HG03439 (cell line): ENCODE measurements at regions not wholly inside any gene's neighbourhood (a gene's known extent, or its start where the extent isn't known, plus 50 kb on each side); places are given as distances from the start of the nearest gene placed in this dataset.

Source experiments
- ATAC-seq: cut with Tn5 transposase; IDR thresholded peaks from one replicate; pipeline ENCODE4 v1.9.1; 2021; ENCODE audit warnings: mild to moderate bottlenecking, moderate library complexity; ENCODE audit not compliant: unreplicated experiment

DNA sequence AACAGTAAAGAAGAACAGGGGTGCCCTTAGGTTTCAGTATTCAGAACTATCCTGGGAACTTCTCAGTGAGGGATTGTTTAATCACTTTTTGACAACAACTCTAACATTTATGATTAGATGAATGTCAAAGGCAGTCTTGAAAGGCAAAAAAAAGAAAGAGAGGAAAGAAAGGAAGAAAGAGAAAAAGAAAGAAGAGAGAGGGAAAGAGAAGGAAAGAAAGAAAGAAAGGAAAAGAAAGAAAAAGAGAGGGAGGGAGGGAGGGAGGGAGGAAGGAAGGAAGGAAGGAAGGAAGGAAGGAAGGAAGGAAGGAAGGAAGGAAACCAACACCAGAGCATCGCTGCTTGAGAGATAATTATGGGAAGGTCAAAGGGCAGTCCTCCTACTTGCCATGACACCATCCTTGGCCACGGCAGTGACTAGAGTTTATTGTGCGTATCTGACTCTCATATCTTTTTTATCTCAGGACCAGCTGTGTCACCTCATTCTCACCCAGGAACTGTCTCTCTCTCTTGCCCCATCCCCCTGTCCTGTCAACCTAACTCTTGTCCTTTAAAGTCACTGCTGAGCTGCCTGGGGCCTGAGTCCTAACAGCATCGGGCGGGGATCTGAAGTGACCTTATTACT, 96.8 kb upstream of the ATXN1 start:
- ATAC-seq, result no peak

DNA sequence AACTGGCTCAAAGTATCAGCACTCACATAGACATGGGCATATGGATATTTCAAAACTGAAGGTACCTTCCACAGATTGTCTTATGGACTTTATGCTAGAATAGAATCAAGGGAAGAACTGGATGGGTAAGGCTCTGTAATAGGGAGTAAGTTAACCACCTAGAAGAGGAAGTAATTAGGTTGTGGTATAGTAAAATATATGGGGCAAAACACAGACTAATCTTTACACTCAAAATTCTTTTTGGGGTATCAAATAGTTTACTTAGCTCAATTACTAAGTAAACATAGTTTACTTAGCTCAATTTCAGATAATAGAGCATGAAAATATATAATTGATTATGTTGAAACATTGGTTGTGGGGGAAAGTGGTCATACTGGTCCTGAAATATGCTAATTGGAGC, 94.2 kb upstream of the ATXN1 start:
- peak; percentile 37 for ATAC-seq

DNA sequence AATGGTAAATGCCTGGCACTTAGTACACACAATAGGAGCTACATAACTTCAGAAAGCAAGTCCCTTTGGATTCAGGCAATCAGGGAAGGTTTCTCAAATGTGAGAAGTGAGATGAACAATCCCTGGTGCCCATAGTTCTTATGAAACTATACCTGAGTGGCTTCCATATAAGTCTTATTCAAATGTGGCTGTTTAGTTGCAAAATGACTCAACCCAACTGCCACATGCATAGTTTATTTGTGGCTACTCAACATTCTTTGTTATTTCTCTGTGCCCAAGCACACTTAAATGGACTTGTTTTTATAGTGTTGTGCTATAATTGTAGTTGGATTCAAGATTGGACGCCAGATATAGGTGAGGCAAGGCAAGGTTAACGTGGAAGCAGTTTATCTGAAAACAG, 93.7 kb upstream of the ATXN1 start:
- peak; percentile 81 for ATAC-seq

DNA sequence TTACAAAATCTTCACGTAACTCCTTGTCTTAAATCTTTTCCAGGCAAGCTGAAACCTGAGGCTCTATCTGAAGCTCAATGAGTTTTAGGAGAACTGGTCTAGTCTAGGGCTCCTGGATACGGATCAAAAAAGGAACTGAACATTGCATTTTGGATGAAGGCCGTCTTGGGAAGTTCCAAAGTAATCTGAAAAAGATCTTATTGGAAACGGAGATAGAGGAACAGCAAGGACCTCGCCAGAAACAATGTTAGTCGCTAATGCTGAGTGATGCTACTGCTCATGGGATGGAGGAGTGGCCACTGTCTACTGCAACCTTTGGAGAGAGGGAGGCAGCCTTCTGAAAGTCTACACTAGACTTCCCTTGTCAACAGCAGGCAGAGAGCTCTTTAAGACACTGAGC, 91.4 kb upstream of the ATXN1 start:
- no peak for ATAC-seq

GRCh38 chr6:16851758-16852157, 90.5 kb upstream of the ATXN1 start:
- no peak for ATAC-seq

DNA sequence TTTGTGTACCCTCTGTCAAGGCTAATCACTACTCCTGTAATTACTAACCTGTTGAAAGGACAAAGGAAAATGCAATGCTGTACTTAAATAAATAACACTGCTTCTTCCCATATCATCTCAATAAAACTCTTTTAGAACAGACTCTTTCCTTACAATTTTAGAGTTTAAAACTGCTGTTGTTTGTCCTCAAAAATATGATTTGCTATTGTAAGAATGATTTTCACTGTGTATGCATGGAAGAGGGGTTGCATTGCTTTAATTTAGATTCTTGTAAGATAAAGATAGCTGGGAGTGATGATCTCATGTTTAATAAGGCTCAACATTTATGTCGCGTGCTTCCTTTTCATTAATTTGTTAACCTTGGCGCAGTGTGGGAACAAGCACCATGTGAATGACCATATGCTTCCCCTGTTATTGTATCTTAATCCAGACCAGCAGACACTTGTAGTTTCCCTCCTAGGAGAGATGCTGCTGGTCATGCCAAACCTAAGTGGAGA, 89.8 kb upstream of the ATXN1 start:
- ATAC-seq, result no peak

DNA sequence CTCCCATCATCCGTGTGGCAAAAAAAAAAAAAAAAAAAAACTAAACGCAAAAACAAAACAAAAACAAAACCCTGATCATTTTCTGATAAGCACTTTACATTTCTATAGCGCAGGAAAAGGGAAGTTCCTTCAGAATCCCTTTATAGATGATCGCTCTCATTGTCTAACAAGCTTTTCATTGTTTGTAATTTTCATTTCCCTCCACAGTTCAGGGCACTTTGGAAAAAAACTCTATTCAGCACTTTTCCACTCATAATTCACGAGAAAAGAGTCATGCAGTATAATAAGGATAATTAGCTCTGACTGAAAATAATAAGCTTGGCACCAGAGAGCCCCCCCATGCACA, 89.4 kb upstream of the ATXN1 start:
- no peak for ATAC-seq

DNA sequence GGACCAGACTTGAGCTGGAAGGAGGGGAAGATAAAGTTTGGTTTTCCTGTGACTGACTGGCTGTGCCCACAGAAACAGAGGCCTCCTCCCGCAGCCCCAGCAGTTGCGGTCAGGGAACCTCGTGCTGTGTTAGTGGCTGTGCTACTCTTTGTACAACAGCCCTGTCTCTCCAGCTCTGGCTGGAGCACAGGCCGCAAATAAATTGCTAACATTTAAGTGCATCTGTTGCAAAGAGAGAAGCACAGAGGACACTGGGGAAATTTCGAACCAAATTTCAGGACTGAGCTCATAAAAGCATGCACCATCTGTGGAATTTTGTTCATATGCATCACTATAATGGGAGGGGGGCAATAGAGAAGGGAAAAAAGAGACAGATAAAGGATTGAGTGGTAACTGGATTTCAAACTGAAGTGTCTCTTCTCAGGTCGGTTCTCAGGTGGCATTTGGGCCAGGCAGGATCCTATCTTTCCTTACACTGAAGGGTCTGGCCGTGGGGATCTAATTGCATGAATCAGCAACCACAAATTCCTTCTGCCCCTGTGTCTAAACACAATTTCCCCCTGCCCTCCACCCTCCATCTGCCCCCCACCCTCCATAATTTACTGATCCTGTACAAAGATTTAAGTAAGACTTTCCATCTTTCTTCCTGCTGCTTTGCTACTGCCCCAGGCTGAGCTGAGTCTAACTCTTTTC, 88.9 kb upstream of the ATXN1 start:
- ATAC-seq, result no peak

DNA sequence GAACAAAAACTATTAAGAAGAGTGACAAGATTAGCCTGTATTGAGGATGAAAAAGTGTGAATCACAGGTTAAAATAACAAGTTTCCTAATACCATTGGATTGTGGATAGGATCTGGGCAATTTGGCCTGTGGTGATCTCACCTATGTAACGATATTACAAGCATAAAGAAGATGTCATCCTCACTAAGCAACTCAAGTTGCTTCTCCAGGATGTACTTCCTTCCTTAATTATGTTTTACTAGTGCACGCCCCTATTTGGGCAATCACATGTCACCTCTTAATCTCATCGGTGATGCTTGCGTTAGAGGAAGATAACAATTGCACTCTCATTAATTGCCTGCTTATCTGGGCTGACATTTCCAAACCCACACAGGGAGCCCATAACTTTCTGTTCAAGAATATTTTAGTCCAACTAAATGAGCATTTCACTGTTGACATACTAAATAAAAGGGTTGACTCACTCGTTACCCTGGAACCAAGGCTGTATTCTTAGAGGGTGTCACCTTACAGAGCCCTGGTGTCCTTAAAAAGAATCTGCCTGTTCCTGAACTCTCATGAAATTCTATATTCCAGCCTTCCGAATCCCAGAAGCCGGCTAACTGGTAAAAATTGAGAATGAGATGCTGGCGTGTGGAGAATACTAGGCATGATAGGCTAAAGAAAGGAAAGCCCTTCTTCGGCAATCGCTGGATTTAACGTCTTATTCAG, 88.2 kb upstream of the ATXN1 start:
- no peak for ATAC-seq

- ATAC-seq, result no peak
Measured at GRCh38 chr6:16846399-16846778, 85.1 kb upstream of the ATXN1 start.

- no peak for ATAC-seq
Measured at GRCh38 chr6:16844183-16844582, 82.9 kb upstream of the ATXN1 start.

- ATAC-seq, result no peak
Measured at GRCh38 chr6:16842676-16843075, 81.4 kb upstream of the ATXN1 start.

DNA sequence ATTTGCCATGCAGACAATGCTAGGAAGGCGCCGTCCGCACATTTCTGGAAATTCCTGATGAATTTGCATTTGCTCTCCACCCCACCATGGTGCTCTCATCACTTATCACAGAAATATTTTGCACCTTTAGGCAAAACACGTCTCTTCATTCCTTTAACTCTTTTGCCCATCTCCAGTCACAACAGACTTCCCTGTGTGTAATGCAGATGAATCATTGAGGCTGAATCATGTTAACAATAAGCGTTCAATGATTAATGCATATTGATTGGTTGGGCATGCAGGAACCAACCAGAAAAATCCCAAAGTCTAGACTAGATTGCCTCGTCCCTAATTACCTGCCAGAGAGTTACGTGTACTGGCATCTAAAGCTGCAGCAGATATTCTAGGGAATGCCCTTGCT, 80.0 kb upstream of the ATXN1 start:
- no peak for ATAC-seq

- ATAC-seq, result no peak
Measured at GRCh38 chr6:16840725-16841124, 79.5 kb upstream of the ATXN1 start.

GRCh38 chr6:16840291-16840690, 79.0 kb upstream of the ATXN1 start:
- no peak for ATAC-seq

GRCh38 chr6:16839631-16840179, 78.4 kb upstream of the ATXN1 start:
- no peak for ATAC-seq

GRCh38 chr6:16837217-16837972, 76.1 kb upstream of the ATXN1 start:
- no peak for ATAC-seq

DNA sequence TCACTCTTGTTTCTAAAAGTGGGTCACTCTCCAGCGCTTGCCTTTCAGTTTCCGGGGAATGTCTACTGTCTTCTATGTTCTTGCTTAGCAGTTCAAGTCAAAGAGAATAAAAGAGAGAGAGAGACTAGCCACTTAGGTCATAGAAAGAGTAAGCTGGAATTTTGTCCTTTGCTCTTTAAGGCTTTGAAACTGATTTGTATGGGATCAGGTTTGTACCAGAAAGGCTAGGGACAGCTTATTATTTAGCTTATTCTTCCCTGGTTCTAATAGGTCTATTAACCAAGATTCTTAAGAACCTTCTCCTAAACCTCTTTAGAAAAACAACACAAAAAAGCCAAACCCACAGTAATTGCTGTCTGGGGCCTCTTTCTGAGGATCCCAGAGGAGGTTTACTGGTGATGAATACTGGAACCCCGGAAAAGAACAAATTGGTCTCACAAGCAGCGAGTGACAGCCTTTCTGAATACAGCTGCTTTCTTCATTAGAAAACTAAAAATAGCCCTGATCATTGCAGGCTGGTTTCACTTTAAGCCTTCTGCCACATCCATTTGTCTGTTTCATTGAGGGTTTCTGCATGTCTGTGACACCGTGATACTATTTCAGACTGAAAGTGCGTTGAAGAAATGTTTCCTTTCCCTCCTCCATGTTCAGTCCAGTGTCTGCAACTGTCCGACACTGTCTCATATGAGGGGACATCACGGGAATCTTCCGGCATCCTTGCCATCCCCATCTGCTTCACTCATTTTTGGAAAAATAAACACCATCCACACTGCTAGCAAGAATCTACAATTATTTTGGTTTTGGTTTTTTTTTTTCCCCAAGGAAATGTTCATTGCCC, 75.1 kb upstream of the ATXN1 start:
- ATAC-seq, result peak; percentile 78

DNA sequence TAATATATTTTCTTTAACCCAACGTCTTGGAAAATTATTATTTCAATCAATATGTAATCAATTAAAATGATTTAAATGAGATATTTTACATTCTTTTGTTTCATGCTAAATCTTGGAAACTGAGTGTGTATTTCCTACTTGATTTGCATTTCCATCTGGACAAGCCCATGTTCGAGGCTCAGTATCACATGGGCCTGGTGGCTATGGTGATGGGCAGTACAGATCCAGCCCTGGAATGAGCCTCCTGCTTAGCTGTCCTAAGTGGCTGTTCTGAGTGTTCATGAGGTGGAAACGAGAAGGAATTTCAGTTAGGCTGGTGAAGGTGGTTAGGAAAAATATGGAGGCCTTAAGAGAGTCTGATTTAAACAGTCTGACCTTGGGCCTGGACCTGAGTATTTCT, 73.0 kb upstream of the ATXN1 start:
- ATAC-seq, result no peak

- ATAC-seq, result no peak
Measured at GRCh38 chr6:16832721-16833120, 71.5 kb upstream of the ATXN1 start.
